HK-2 (cell line): ENCODE measurements at regions not wholly inside any gene's neighbourhood (a gene's known extent, or its start where the extent isn't known, plus 50 kb on each side); places are given as distances from the start of the nearest gene placed in this dataset.

Experiments
- DNase-seq: peaks from one replicate; pipeline ENCODE4 v3.0.0-alpha.2; 2018; ENCODE audit not compliant: unreplicated experiment

- no peak for DNase-seq
These were observed 83.2 kb upstream of the ARHGAP24 start for GRCh38 chr4:85391589-85392410.

- no peak for DNase-seq
These were observed 81.7 kb upstream of the ARHGAP24 start for GRCh38 chr4:85393201-85393600.

GRCh38 chr4:85398276-85398675 is 76.7 kb upstream of the ARHGAP24 start:
- DNase-seq, result no peak

GRCh38 chr4:85399270-85399669 is 75.7 kb upstream of the ARHGAP24 start:
- DNase-seq, result no peak

- no peak for DNase-seq
These were observed 72.6 kb upstream of the ARHGAP24 start for GRCh38 chr4:85402371-85402770.

- DNase-seq, result no peak
These were observed 68.8 kb upstream of the ARHGAP24 start for GRCh38 chr4:85406185-85406584.

GRCh38 chr4:85407546-85407945 is 67.4 kb upstream of the ARHGAP24 start:
- DNase-seq, result no peak

- no peak for DNase-seq
These were observed 66.6 kb upstream of the ARHGAP24 start for GRCh38 chr4:85408301-85408700.

GRCh38 chr4:85409251-85409650 is 65.7 kb upstream of the ARHGAP24 start:
- DNase-seq, result no peak

- DNase-seq, result no peak
These were observed 63.6 kb upstream of the ARHGAP24 start for GRCh38 chr4:85411386-85411785.

GRCh38 chr4:85414972-85415371 is 60.0 kb upstream of the ARHGAP24 start:
- DNase-seq, result no peak

GRCh38 chr4:85416094-85416493 is 58.9 kb upstream of the ARHGAP24 start:
- no peak for DNase-seq

- DNase-seq, result no peak
These were observed 55.8 kb upstream of the ARHGAP24 start for GRCh38 chr4:85419103-85419502.

GRCh38 chr4:85420831-85421230 is 54.1 kb upstream of the ARHGAP24 start:
- DNase-seq, result no peak

- DNase-seq, result no peak
These were observed 51.5 kb upstream of the ARHGAP24 start for GRCh38 chr4:85423431-85423830.
